Activated CD4-positive, alpha-beta memory T cell treated with anti-CD3 and anti-CD28 coated beads, Interleukin-2, amount 10 ng/mL, durations not matched to agents 7 days and 5 days (primary cell): ENCODE measurements at regions not wholly inside any gene's neighbourhood (a gene's known extent, or its start where the extent isn't known, plus 50 kb on each side); places are given as distances from the start of the nearest gene placed in this dataset.
"Not testable (repeated sequence)": the region's sequence is repeated elsewhere in the genome, so short reads cannot be mapped to it uniquely, and the experiment has no call there.

Experiments
- CTCF ChIA-PET: fragments of 350-600 bp; sonication (Branson Sonifier 250); formaldehyde crosslinking; loops from one replicate; lab custom pipeline; 2021; ENCODE audit warnings: antibody characterized with exemption, inconsistent platforms; lab: Charles Lee
- POLR2A ChIA-PET: fragments of 350-600 bp; sonication (Branson Sonifier 250); formaldehyde crosslinking; loops from one replicate; lab custom pipeline; 2021; ENCODE audit warnings: antibody characterized with exemption; lab: Charles Lee
- DNase-seq: peaks from one replicate; pipeline ENCODE4 v3.0.0-alpha.2; 2020
- H3K27ac Mint-ChIP-seq: one replicate; pipeline ENCODE4 v1.8.0; 2021; ENCODE audit warnings: mild to moderate bottlenecking, mixed read lengths
- H3K27me3 Mint-ChIP-seq: one replicate; pipeline ENCODE4 v1.8.0; 2021; ENCODE audit warnings: mixed read lengths
- H3K36me3 Mint-ChIP-seq: one replicate; pipeline ENCODE4 v1.8.0; 2021; ENCODE audit warnings: low read depth, mixed read lengths
- H3K4me1 Mint-ChIP-seq: one replicate; pipeline ENCODE4 v1.8.0; 2021; ENCODE audit warnings: mixed read lengths
- H3K4me3 Mint-ChIP-seq: one replicate; pipeline ENCODE4 v1.8.0; 2021; ENCODE audit warnings: mild to moderate bottlenecking, mixed read lengths
- H3K9me3 Mint-ChIP-seq: one replicate; pipeline ENCODE4 v1.8.0; 2021; ENCODE audit warnings: mixed read lengths

- POLR2A ChIA-PET, H3K36me3 Mint-ChIP-seq, H3K4me1 Mint-ChIP-seq, H3K27ac Mint-ChIP-seq, H3K9me3 Mint-ChIP-seq, H3K4me3 Mint-ChIP-seq, DNase-seq, H3K27me3 Mint-ChIP-seq, CTCF ChIA-PET: not testable (repeated sequence)
These were observed 1055.6 kb downstream of the DIPK2A start for GRCh38 chr3:145027186-145027585.

- no peak overlapping the region for H3K27ac Mint-ChIP-seq
- no peak for DNase-seq
- CTCF ChIA-PET = no interaction called here
- POLR2A ChIA-PET = no interaction called here
- no peaks in the 10 kb centered on the region for H3K4me1 Mint-ChIP-seq
- peaks cover 2% of the 10 kb centered on the region for H3K9me3 Mint-ChIP-seq
- H3K36me3 Mint-ChIP-seq = no peaks in the 10 kb centered on the region
- H3K4me3 Mint-ChIP-seq = no peak overlapping the region
- no peaks in the 10 kb centered on the region for H3K27me3 Mint-ChIP-seq
These were observed 1061.2 kb downstream of the DIPK2A start for GRCh38 chr3:145032791-145033190.

GRCh38 chr3:145035682-145036081, 1064.1 kb downstream of the DIPK2A start:
- no peak overlapping the region for H3K4me3 Mint-ChIP-seq
- H3K27me3 Mint-ChIP-seq = no peaks in the 10 kb centered on the region
- POLR2A ChIA-PET = no interaction called here
- no peaks in the 10 kb centered on the region for H3K9me3 Mint-ChIP-seq
- no peak overlapping the region for H3K27ac Mint-ChIP-seq
- no peaks in the 10 kb centered on the region for H3K4me1 Mint-ChIP-seq
- no peak for DNase-seq
- CTCF ChIA-PET = no interaction called here
- no peaks in the 10 kb centered on the region for H3K36me3 Mint-ChIP-seq

- H3K4me1 Mint-ChIP-seq, H3K9me3 Mint-ChIP-seq, H3K27ac Mint-ChIP-seq, POLR2A ChIA-PET, H3K36me3 Mint-ChIP-seq, H3K4me3 Mint-ChIP-seq, DNase-seq, H3K27me3 Mint-ChIP-seq, CTCF ChIA-PET: not testable (repeated sequence)
These were observed 1082.4 kb downstream of the DIPK2A start for GRCh38 chr3:145054055-145054454.

GRCh38 chr3:145055375-145056076, 1083.9 kb downstream of the DIPK2A start:
- Mint-ChIP-seq H3K4me3 (no peak overlapping the region), H3K27ac (no peak overlapping the region), H3K4me1 (no peaks in the 10 kb centered on the region), H3K27me3 (no peaks in the 10 kb centered on the region), H3K36me3 (no peaks in the 10 kb centered on the region), H3K9me3 (peaks cover 2% of the 10 kb centered on the region)
- no peak for DNase-seq
- CTCF ChIA-PET = no interaction called here
- POLR2A ChIA-PET = no interaction called here

- CTCF ChIA-PET = no interaction called here
- H3K4me3 Mint-ChIP-seq = no peak overlapping the region
- POLR2A ChIA-PET = no interaction called here
These were observed 1086.9 kb downstream of the DIPK2A start for GRCh38 chr3:145058483-145058882.

GRCh38 chr3:145063616-145064015, 1092.0 kb downstream of the DIPK2A start:
- POLR2A ChIA-PET = no interaction called here

More at GRCh38 chr3:145058483-145058882, 1086.9 kb downstream of the DIPK2A start:
- no peaks in the 10 kb centered on the region for H3K4me1 Mint-ChIP-seq
- no peaks in the 10 kb centered on the region for H3K36me3 Mint-ChIP-seq
- H3K27ac Mint-ChIP-seq = no peak overlapping the region
- H3K9me3 Mint-ChIP-seq = peaks cover 12% of the 10 kb centered on the region
- no peaks in the 10 kb centered on the region for H3K27me3 Mint-ChIP-seq
- DNase-seq = no peak

GRCh38 chr3:145070795-145071194, 1090.2 kb downstream of the PLOD2 start:
- no peak overlapping the region for H3K27ac Mint-ChIP-seq
- ChIA-PET POLR2A (no interaction called here), CTCF (no interaction called here)
- H3K9me3 Mint-ChIP-seq = peaks cover 7% of the 10 kb centered on the region
- DNase-seq = no peak
- H3K4me3 Mint-ChIP-seq = no peak overlapping the region
- H3K27me3 Mint-ChIP-seq = no peaks in the 10 kb centered on the region
- H3K4me1 Mint-ChIP-seq = no peaks in the 10 kb centered on the region
- no peaks in the 10 kb centered on the region for H3K36me3 Mint-ChIP-seq

More at GRCh38 chr3:145063616-145064015, 1092.0 kb downstream of the DIPK2A start:
- DNase-seq = no peak
- H3K4me1 Mint-ChIP-seq = no peaks in the 10 kb centered on the region
- H3K27me3 Mint-ChIP-seq = no peaks in the 10 kb centered on the region
- peaks cover 21% of the 10 kb centered on the region for H3K9me3 Mint-ChIP-seq
- H3K36me3 Mint-ChIP-seq = no peaks in the 10 kb centered on the region
- H3K27ac Mint-ChIP-seq = no peak overlapping the region
- CTCF ChIA-PET = no interaction called here
- H3K4me3 Mint-ChIP-seq = no peak overlapping the region

- POLR2A ChIA-PET = no interaction called here
These were observed 1081.5 kb downstream of the PLOD2 start for GRCh38 chr3:145079436-145079835.

GRCh38 chr3:145087038-145087437, 1073.9 kb downstream of the PLOD2 start:
- DNase-seq = no peak
- Mint-ChIP-seq H3K36me3 (no peaks in the 10 kb centered on the region), H3K9me3 (no peaks in the 10 kb centered on the region), H3K4me1 (no peaks in the 10 kb centered on the region), H3K27ac (no peak overlapping the region), H3K4me3 (no peak overlapping the region), H3K27me3 (no peaks in the 10 kb centered on the region)
- ChIA-PET CTCF (no interaction called here), POLR2A (no interaction called here)

More at GRCh38 chr3:145079436-145079835, 1081.5 kb downstream of the PLOD2 start:
- DNase-seq = no peak
- Mint-ChIP-seq H3K36me3 (no peaks in the 10 kb centered on the region), H3K27ac (no peak overlapping the region), H3K4me1 (no peaks in the 10 kb centered on the region), H3K4me3 (no peak overlapping the region), H3K27me3 (no peaks in the 10 kb centered on the region), H3K9me3 (no peaks in the 10 kb centered on the region)
- CTCF ChIA-PET = no interaction called here

GRCh38 chr3:145088917-145089316, 1072.1 kb downstream of the PLOD2 start:
- Mint-ChIP-seq H3K27ac (no peak overlapping the region), H3K4me3 (no peak overlapping the region), H3K9me3 (no peaks in the 10 kb centered on the region), H3K4me1 (no peaks in the 10 kb centered on the region), H3K27me3 (no peaks in the 10 kb centered on the region), H3K36me3 (no peaks in the 10 kb centered on the region)
- no peak for DNase-seq
- POLR2A ChIA-PET = no interaction called here
- CTCF ChIA-PET = no interaction called here

GRCh38 chr3:145089337-145089736, 1071.6 kb downstream of the PLOD2 start:
- Mint-ChIP-seq H3K4me3 (no peak overlapping the region), H3K4me1 (no peaks in the 10 kb centered on the region), H3K27ac (no peak overlapping the region), H3K36me3 (no peaks in the 10 kb centered on the region), H3K27me3 (no peaks in the 10 kb centered on the region), H3K9me3 (no peaks in the 10 kb centered on the region)
- CTCF ChIA-PET = no interaction called here
- POLR2A ChIA-PET = no interaction called here
- DNase-seq = no peak

- Mint-ChIP-seq H3K36me3 (no peaks in the 10 kb centered on the region), H3K27me3 (no peaks in the 10 kb centered on the region), H3K9me3 (no peaks in the 10 kb centered on the region), H3K27ac (no peak overlapping the region), H3K4me3 (no peak overlapping the region), H3K4me1 (no peaks in the 10 kb centered on the region)
- no peak for DNase-seq
- CTCF ChIA-PET = no interaction called here
- POLR2A ChIA-PET = no interaction called here
These were observed 1066.5 kb downstream of the PLOD2 start for GRCh38 chr3:145094355-145094941.

GRCh38 chr3:145111141-145111540, 1049.8 kb downstream of the PLOD2 start:
- H3K9me3 Mint-ChIP-seq = peaks cover 16% of the 10 kb centered on the region
- DNase-seq, POLR2A ChIA-PET, CTCF ChIA-PET, H3K4me1 Mint-ChIP-seq, H3K4me3 Mint-ChIP-seq, H3K27ac Mint-ChIP-seq, H3K36me3 Mint-ChIP-seq, H3K27me3 Mint-ChIP-seq: not testable (repeated sequence)
